Panc1 (cell line): ENCODE measurements at regions not wholly inside any gene's neighbourhood (a gene's known extent, or its start where the extent isn't known, plus 50 kb on each side); places are given as distances from the start of the nearest gene placed in this dataset.

Source experiments
- CTCF ChIP-seq: fragments of 450-650 bp; IDR thresholded peaks from 2 replicates; pipeline ENCODE4 v1.5.1; 2017; ENCODE audit warnings: mild to moderate bottlenecking
- REST ChIP-seq, 2 experiments: IDR thresholded peaks; 2 replicates each; pipeline ENCODE4 v1.6.1; 2011 to 2012; ENCODE audit warnings: low read depth in 2 of 2, control low read depth in 1 of 2, low read length in 1 of 2, mild to moderate bottlenecking in 1 of 2, moderate library complexity in 1 of 2; ENCODE audit not compliant: insufficient read depth in 1 of 2

DNA sequence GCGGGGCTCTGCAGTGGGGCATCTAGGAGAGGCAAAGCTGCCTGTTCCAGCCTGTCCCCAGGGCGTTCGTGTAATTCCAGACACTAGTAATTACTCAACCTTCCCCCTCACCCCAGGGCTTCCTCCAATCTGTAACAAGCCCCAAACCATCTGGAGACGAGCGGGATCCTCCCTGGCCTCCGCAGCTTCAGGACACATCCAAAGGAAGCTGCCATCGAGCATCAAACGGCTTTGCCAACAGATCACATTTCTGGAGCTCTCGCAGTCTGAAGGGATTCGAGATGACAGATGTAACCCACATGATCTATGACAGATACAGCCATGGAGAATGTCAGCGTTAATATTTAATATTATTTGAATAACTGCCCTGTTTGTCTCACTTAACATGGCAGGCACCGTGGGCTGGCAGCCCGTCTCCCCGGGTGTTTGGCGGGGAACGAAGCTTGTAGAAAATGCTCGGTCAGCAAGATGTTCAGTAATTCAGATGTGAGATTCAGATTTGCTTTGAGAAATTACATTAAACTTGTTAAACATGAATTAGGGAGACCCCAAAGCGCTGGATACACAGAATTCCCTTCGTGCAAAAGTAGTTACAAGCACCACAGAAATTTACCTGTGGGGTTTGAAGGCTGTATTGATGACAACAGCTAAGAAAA is 108.5 kb upstream of the C7orf33 start:
- no peak for TF ChIP-seq CTCF
- no peak for TF ChIP-seq REST (IDR thresholded peaks at IDR 0.05; ENCODE audit: insufficient read depth in 1 of 2, low read depth in 2 of 2, low read length in 1 of 2)
